GM18499 (cell line): ENCODE measurements at regions not wholly inside any gene's neighbourhood (a gene's known extent, or its start where the extent isn't known, plus 50 kb on each side); places are given as distances from the start of the nearest gene placed in this dataset.

Source experiments
- ATAC-seq: cut with Tn5 transposase; IDR thresholded peaks from one replicate; pipeline ENCODE4 v1.9.1; 2021; ENCODE audit warnings: moderate number of reproducible peaks; ENCODE audit not compliant: insufficient read depth, unreplicated experiment

GRCh38 chr6:111984516-111985201 lies 69.2 kb upstream of the CCN6 start:
- ATAC-seq = no peak

GRCh38 chr6:111985202-111985731 lies 68.6 kb upstream of the CCN6 start:
- no peak for ATAC-seq

GRCh38 chr6:111986651-111987050 lies 67.3 kb upstream of the CCN6 start:
- no peak for ATAC-seq

GRCh38 chr6:111987295-111987694 lies 66.6 kb upstream of the CCN6 start:
- no peak for ATAC-seq

GRCh38 chr6:111988926-111989325 lies 65.0 kb upstream of the CCN6 start:
- no peak for ATAC-seq

GRCh38 chr6:111989743-111990142 lies 64.2 kb upstream of the CCN6 start:
- no peak for ATAC-seq

GRCh38 chr6:111990214-111990613 lies 63.7 kb upstream of the CCN6 start:
- ATAC-seq = no peak

GRCh38 chr6:111992851-111993250 lies 61.1 kb upstream of the CCN6 start:
- ATAC-seq = peak; percentile 39

GRCh38 chr6:111993342-111993741 lies 60.6 kb upstream of the CCN6 start:
- no peak for ATAC-seq

- ATAC-seq = no peak
Measured at GRCh38 chr6:111994791-111995190, 59.1 kb upstream of the CCN6 start.

GRCh38 chr6:111995404-111995803 lies 58.5 kb upstream of the CCN6 start:
- no peak for ATAC-seq

GRCh38 chr6:111996144-111996865 lies 57.6 kb upstream of the CCN6 start:
- ATAC-seq = no peak

- no peak for ATAC-seq
Measured at GRCh38 chr6:111997078-111997852, 56.6 kb upstream of the CCN6 start.

- no peak for ATAC-seq
Measured at GRCh38 chr6:111997853-111998208, 56.1 kb upstream of the CCN6 start.

- ATAC-seq = no peak
Measured at GRCh38 chr6:112002307-112002706, 51.6 kb upstream of the CCN6 start.
